Panc1 (cell line): ENCODE measurements at regions not wholly inside any gene's neighbourhood (a gene's known extent, or its start where the extent isn't known, plus 50 kb on each side); places are given as distances from the start of the nearest gene placed in this dataset.

Source experiments
- ATAC-seq: fragments of 200-7000 bp; cut with Tn5 transposase; 2 replicates; pipeline ENCODE4 v1.9.1; 2020; ENCODE audit warnings: mild to moderate bottlenecking, moderate library complexity
- BruUV-seq: library from RNA; stranded (reverse); fragments of 400-500 nt; replicated peaks from 2 replicates; lab custom pipeline; 2021; lab: Mats Ljungman, UMichigan
- CTCF ChIA-PET: fragments of 300-600 bp; sonication (Branson Sonifier 250); formaldehyde crosslinking; loops from one replicate; lab custom pipeline; 2022; ENCODE audit warnings: antibody characterized with exemption; lab: Charles Lee
- POLR2A ChIA-PET: fragments of 300-600 bp; sonication (Branson Sonifier 250); formaldehyde crosslinking; loops from one replicate; lab custom pipeline; 2022; ENCODE audit warnings: antibody characterized with exemption; lab: Charles Lee
- DNase-seq: peaks from one replicate; pipeline ENCODE4 v3.0.0-alpha.2; 2010; ENCODE audit warnings: low read depth, low spot score
- H3K27ac ChIP-seq: 2 replicates; pipeline ENCODE4 v1.5.1; 2011; ENCODE audit warnings: mild to moderate bottlenecking, low read length, inconsistent platforms
- H3K27me3 ChIP-seq: fragments of 200-500 bp; sonication (Bioruptor generic); 2 replicates; pipeline ENCODE4 v1.6.0; 2014; ENCODE audit warnings: low read length, inconsistent platforms; ENCODE audit not compliant: control insufficient read depth, insufficient read depth
- H3K36me3 ChIP-seq: fragments of 200-500 bp; sonication (Bioruptor generic); 2 replicates; pipeline ENCODE4 v1.5.1; 2014; ENCODE audit warnings: inconsistent platforms, mild to moderate bottlenecking, low read length, moderate library complexity; ENCODE audit not compliant: control insufficient read depth, insufficient read depth
- H3K4me1 ChIP-seq: 2 replicates; pipeline ENCODE4 v1.5.1; 2011; ENCODE audit warnings: inconsistent platforms, mild to moderate bottlenecking, low read length, moderate library complexity; ENCODE audit not compliant: control insufficient read depth, insufficient read depth
- H3K4me3 ChIP-seq, 2 experiments: 2 replicates each; pipeline ENCODE4 v1.5.1; 2011 to 2012; ENCODE audit warnings: low read depth in 2 of 2, low read length in 2 of 2, mild to moderate bottlenecking in 2 of 2, inconsistent platforms in 1 of 2, moderate library complexity in 1 of 2
- H3K9me3 ChIP-seq: fragments of 200-500 bp; sonication (Bioruptor generic); 2 replicates; pipeline ENCODE4 v1.5.1; 2014; ENCODE audit warnings: low read depth, mild to moderate bottlenecking, inconsistent platforms, low read length, moderate library complexity; ENCODE audit not compliant: control insufficient read depth, insufficient read depth
- POLR2AphosphoS5 ChIP-seq: IDR thresholded peaks from 2 replicates; pipeline ENCODE4 v1.6.1; 2012; ENCODE audit warnings: mild to moderate bottlenecking, low read depth, low read length, moderate library complexity
- SIN3A ChIP-seq: IDR thresholded peaks from 2 replicates; pipeline ENCODE4 v1.6.1; 2012; ENCODE audit warnings: low read depth, mild to moderate bottlenecking, low read length, moderate library complexity, borderline replicate concordance; ENCODE audit not compliant: insufficient read depth
- TCF7L2 ChIP-seq: IDR thresholded peaks from 2 replicates; pipeline ENCODE4 v1.6.1; 2011; ENCODE audit warnings: mild to moderate bottlenecking, low read depth, low read length, inconsistent platforms
- in situ Hi-C: cut with HindIII; loops from 2 replicates; pipeline ENCODE4 v1.10.0; 2016; ENCODE audit warnings: low sequenced_read_pairs, low pct_unique_long_range_greater_than_20kb
- intact Hi-C: fragments of 100-400 bp; cut with micrococcal nuclease; formaldehyde crosslinking; loops from one replicate; pipeline ENCODE4 v1.10.0; 2022; ENCODE audit not compliant: unreplicated experiment
- TF ChIP-seq, protein P1 (sequence below): fragments of 450-650 bp; IDR thresholded peaks from 2 replicates; pipeline ENCODE4 v1.5.1; 2017; ENCODE audit warnings: mild to moderate bottlenecking
- TF ChIP-seq, protein P2 (sequence below), 2 experiments: IDR thresholded peaks; 2 replicates each; pipeline ENCODE4 v1.6.1; 2011 to 2012; ENCODE audit warnings: low read depth in 2 of 2, control low read depth in 1 of 2, low read length in 1 of 2, mild to moderate bottlenecking in 1 of 2, moderate library complexity in 1 of 2; ENCODE audit not compliant: insufficient read depth in 1 of 2

DNA sequence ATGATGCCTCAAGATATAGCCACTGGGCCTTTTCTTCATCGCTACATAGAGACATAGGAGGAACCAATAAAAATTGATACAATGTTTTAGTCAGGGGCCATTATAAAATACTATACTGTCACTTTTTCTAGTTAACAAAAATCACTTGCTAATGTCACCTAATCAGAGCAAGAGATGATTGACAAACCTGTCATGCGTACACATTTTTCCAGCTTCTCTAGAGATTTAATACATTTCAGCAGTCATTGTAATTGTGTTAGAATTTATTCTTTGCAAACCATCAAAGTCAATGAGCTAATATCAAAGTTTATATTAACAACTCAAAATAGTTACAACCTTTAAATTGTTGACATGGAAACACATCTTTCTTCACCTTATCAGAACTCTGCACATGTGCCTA lies 513.6 kb upstream of the SEMA6A start:
- BruUV-seq = no TSS peak
- H3K27ac ChIP-seq = no peak overlapping the region
- H3K27me3 ChIP-seq = no peaks in the 10 kb centered on the region
- H3K4me1 ChIP-seq = no peaks in the 10 kb centered on the region
- no peaks in the 10 kb centered on the region for H3K9me3 ChIP-seq
- in situ Hi-C loops (no loop called here), intact Hi-C loops (no loop called here)
- DNase-seq = no peak
- POLR2A ChIA-PET = no interaction called here
- no peaks in the 10 kb centered on the region for H3K36me3 ChIP-seq
- CTCF ChIA-PET = no interaction called here
- no peak for TF ChIP-seq SIN3A
- TF ChIP-seq, protein P1, sequence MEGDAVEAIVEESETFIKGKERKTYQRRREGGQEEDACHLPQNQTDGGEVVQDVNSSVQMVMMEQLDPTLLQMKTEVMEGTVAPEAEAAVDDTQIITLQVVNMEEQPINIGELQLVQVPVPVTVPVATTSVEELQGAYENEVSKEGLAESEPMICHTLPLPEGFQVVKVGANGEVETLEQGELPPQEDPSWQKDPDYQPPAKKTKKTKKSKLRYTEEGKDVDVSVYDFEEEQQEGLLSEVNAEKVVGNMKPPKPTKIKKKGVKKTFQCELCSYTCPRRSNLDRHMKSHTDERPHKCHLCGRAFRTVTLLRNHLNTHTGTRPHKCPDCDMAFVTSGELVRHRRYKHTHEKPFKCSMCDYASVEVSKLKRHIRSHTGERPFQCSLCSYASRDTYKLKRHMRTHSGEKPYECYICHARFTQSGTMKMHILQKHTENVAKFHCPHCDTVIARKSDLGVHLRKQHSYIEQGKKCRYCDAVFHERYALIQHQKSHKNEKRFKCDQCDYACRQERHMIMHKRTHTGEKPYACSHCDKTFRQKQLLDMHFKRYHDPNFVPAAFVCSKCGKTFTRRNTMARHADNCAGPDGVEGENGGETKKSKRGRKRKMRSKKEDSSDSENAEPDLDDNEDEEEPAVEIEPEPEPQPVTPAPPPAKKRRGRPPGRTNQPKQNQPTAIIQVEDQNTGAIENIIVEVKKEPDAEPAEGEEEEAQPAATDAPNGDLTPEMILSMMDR = no peak
- TF ChIP-seq, protein P2, sequence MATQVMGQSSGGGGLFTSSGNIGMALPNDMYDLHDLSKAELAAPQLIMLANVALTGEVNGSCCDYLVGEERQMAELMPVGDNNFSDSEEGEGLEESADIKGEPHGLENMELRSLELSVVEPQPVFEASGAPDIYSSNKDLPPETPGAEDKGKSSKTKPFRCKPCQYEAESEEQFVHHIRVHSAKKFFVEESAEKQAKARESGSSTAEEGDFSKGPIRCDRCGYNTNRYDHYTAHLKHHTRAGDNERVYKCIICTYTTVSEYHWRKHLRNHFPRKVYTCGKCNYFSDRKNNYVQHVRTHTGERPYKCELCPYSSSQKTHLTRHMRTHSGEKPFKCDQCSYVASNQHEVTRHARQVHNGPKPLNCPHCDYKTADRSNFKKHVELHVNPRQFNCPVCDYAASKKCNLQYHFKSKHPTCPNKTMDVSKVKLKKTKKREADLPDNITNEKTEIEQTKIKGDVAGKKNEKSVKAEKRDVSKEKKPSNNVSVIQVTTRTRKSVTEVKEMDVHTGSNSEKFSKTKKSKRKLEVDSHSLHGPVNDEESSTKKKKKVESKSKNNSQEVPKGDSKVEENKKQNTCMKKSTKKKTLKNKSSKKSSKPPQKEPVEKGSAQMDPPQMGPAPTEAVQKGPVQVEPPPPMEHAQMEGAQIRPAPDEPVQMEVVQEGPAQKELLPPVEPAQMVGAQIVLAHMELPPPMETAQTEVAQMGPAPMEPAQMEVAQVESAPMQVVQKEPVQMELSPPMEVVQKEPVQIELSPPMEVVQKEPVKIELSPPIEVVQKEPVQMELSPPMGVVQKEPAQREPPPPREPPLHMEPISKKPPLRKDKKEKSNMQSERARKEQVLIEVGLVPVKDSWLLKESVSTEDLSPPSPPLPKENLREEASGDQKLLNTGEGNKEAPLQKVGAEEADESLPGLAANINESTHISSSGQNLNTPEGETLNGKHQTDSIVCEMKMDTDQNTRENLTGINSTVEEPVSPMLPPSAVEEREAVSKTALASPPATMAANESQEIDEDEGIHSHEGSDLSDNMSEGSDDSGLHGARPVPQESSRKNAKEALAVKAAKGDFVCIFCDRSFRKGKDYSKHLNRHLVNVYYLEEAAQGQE (IDR thresholded peaks at IDR 0.05; ENCODE audit: insufficient read depth in 1 of 2, low read depth in 2 of 2, low read length in 1 of 2) = no peak
- no peak for TF ChIP-seq POLR2AphosphoS5
- no peak for TF ChIP-seq TCF7L2
- H3K4me3 ChIP-seq = no peak overlapping the region
- no peak for ATAC-seq

DNA sequence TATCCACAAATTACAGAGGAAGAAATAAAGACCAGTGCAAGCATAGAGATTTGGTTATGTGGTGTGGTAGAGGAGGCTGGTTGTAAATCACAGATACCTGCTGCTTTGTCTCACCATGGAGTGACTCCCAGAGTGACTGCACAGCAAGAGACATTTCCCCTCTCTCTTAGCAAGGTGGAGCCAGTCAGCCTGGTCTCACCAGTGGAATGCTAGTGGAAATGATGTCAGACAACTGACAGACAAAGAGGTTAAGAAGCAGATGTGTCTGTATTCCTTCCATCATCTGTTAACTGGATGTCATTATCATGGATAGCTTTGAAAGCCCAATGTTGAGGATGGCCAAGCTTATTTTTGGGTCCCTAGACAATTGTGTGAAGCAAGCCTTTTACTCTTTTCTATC lies 509.4 kb upstream of the SEMA6A start:
- TF ChIP-seq TCF7L2 (no peak), SIN3A (no peak)
- Histone ChIP-seq H3K36me3 (no peaks in the 10 kb centered on the region), H3K9me3 (no peaks in the 10 kb centered on the region), H3K27me3 (no peaks in the 10 kb centered on the region), H3K4me3 (no peak overlapping the region), H3K27ac (no peak overlapping the region), H3K4me1 (no peaks in the 10 kb centered on the region)
- CTCF ChIA-PET = no interaction called here
- ATAC-seq (no peak), DNase-seq (no peak)
- POLR2A ChIA-PET = no interaction called here
- no TSS peak for BruUV-seq
- intact Hi-C loops = no loop called here
- in situ Hi-C loops = no loop called here

DNA sequence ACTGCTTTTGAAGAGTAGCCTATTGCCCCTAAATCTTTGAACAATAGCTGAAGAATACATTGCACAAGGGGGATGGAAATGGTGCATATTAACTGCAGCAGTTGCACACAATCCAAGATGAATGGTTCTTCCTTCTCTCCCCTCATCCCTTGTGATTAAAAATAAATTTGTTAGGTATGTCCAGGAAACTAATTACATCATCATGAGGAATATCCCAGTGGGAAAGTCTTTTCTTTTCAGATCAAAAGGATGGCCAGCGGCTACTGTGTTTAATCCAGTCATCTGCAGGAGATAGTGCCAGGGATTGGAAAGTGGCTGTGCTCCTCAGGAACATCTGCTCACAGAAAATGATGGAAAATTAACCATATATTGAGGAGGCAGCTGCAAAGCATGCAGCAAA lies 508.4 kb upstream of the SEMA6A start:
- in situ Hi-C loops = no loop called here
- no peak overlapping the region for H3K4me3 ChIP-seq
- H3K27me3 ChIP-seq = no peaks in the 10 kb centered on the region
- ATAC-seq (no peak), DNase-seq (no peak)
- no peaks in the 10 kb centered on the region for H3K36me3 ChIP-seq
- CTCF ChIA-PET = no interaction called here
- BruUV-seq = no TSS peak
- no peaks in the 10 kb centered on the region for H3K4me1 ChIP-seq
- TF ChIP-seq TCF7L2 = no peak
- TF ChIP-seq SIN3A = no peak
- TF ChIP-seq, protein P1 = no peak
- TF ChIP-seq, protein P2 (IDR thresholded peaks at IDR 0.05; ENCODE audit: insufficient read depth in 1 of 2, low read depth in 2 of 2, low read length in 1 of 2) = no peak
- TF ChIP-seq POLR2AphosphoS5 = no peak
- POLR2A ChIA-PET = no interaction called here
- intact Hi-C loops = no loop called here
- no peak overlapping the region for H3K27ac ChIP-seq
- H3K9me3 ChIP-seq = no peaks in the 10 kb centered on the region
